ENCODE measurements at regions not wholly inside any gene's neighbourhood (a gene's known extent, or its start where the extent isn't known, plus 50 kb on each side); places are given as distances from the start of the nearest gene placed in this dataset.

DNA sequence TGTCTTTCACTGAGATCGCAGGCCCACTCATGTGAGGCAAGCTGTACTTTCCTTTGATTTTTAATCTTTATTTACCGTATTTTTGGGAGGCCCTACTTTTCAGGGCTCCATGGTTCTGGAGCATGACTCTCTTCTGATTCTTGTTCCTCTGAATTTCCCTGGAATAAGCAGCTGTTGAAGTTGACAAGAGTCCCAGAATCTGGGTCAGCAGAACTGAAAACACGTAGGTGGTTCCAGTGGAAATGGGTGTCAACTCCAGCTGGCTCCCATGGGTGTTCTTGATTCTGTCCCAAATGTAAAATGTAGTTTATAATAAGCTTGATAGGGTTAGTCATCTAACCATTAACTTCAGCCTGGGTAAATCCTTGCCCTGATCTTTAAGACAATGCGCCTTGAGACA is 409.4 kb downstream of the GATA3 start (continued):
- no peak for TF ChIP-seq CSDC2 (CRISPR knock-in tag; IDR thresholded peaks at IDR 0.05)

DNA sequence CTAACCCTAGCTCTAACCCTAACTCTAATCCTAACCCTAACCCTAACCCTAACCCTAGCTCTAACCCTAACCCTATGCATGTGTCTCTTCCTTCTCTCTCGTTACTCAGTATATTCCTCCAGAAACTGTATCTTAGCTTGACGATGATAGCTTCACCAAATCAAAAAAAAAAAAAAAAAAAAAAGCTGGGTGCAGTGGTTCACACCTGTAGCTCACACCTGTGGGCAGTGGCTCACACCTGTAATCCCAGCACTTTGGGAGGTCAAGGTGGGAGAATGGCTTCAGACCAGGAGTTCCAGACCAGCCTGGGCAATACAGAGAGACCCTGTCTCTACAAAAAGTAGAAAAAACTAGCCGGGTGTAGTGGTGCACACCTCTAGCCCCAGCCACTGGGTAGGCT is 414.0 kb downstream of the GATA3 start:
- ATAC-seq: no peak
- TF ChIP-seq ESRRG (CRISPR knock-in tag; IDR thresholded peaks at IDR 0.05) (no peak), ZNF70 (CRISPR knock-in tag; IDR thresholded peaks at IDR 0.05) (no peak), ZFP3 (CRISPR knock-in tag; IDR thresholded peaks at IDR 0.05) (no peak), PPARA (CRISPR knock-in tag; IDR thresholded peaks at IDR 0.05; ENCODE audit: borderline replicate concordance) (no peak), BACH2 (CRISPR knock-in tag; IDR thresholded peaks at IDR 0.05; ENCODE audit: borderline replicate concordance) (no peak), SNAI2 (CRISPR knock-in tag; IDR thresholded peaks at IDR 0.05) (no peak), ISL1 (CRISPR knock-in tag; IDR thresholded peaks at IDR 0.05) (no peak), CSDC2 (CRISPR knock-in tag; IDR thresholded peaks at IDR 0.05) (no peak), CSRNP3 (CRISPR knock-in tag; IDR thresholded peaks at IDR 0.05) (no peak), GLIS3 (CRISPR knock-in tag; IDR thresholded peaks at IDR 0.05) (no peak), ZC3H10 (CRISPR knock-in tag; IDR thresholded peaks at IDR 0.05) (no peak), OSR1 (CRISPR knock-in tag; IDR thresholded peaks at IDR 0.05) (no peak)
- TF ChIP-seq, protein P1, sequence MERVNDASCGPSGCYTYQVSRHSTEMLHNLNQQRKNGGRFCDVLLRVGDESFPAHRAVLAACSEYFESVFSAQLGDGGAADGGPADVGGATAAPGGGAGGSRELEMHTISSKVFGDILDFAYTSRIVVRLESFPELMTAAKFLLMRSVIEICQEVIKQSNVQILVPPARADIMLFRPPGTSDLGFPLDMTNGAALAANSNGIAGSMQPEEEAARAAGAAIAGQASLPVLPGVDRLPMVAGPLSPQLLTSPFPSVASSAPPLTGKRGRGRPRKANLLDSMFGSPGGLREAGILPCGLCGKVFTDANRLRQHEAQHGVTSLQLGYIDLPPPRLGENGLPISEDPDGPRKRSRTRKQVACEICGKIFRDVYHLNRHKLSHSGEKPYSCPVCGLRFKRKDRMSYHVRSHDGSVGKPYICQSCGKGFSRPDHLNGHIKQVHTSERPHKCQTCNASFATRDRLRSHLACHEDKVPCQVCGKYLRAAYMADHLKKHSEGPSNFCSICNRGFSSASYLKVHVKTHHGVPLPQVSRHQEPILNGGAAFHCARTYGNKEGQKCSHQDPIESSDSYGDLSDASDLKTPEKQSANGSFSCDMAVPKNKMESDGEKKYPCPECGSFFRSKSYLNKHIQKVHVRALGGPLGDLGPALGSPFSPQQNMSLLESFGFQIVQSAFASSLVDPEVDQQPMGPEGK (CRISPR knock-in tag; IDR thresholded peaks at IDR 0.05; ENCODE audit: borderline replicate concordance): no peak
- TF ChIP-seq, protein P2, sequence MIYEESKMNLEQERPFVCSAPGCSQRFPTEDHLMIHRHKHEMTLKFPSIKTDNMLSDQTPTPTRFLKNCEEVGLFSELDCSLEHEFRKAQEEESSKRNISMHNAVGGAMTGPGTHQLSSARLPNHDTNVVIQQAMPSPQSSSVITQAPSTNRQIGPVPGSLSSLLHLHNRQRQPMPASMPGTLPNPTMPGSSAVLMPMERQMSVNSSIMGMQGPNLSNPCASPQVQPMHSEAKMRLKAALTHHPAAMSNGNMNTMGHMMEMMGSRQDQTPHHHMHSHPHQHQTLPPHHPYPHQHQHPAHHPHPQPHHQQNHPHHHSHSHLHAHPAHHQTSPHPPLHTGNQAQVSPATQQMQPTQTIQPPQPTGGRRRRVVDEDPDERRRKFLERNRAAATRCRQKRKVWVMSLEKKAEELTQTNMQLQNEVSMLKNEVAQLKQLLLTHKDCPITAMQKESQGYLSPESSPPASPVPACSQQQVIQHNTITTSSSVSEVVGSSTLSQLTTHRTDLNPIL (CRISPR knock-in tag; IDR thresholded peaks at IDR 0.05; ENCODE audit: low read depth): no peak
- TF ChIP-seq, protein P3, sequence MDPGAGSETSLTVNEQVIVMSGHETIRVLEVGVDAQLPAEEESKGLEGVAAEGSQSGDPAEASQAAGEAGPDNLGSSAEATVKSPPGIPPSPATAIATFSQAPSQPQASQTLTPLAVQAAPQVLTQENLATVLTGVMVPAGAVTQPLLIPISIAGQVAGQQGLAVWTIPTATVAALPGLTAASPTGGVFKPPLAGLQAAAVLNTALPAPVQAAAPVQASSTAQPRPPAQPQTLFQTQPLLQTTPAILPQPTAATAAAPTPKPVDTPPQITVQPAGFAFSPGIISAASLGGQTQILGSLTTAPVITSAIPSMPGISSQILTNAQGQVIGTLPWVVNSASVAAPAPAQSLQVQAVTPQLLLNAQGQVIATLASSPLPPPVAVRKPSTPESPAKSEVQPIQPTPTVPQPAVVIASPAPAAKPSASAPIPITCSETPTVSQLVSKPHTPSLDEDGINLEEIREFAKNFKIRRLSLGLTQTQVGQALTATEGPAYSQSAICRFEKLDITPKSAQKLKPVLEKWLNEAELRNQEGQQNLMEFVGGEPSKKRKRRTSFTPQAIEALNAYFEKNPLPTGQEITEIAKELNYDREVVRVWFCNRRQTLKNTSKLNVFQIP (CRISPR knock-in tag; IDR thresholded peaks at IDR 0.05; ENCODE audit: borderline replicate concordance, low read depth): no peak
- TF ChIP-seq, protein P4, sequence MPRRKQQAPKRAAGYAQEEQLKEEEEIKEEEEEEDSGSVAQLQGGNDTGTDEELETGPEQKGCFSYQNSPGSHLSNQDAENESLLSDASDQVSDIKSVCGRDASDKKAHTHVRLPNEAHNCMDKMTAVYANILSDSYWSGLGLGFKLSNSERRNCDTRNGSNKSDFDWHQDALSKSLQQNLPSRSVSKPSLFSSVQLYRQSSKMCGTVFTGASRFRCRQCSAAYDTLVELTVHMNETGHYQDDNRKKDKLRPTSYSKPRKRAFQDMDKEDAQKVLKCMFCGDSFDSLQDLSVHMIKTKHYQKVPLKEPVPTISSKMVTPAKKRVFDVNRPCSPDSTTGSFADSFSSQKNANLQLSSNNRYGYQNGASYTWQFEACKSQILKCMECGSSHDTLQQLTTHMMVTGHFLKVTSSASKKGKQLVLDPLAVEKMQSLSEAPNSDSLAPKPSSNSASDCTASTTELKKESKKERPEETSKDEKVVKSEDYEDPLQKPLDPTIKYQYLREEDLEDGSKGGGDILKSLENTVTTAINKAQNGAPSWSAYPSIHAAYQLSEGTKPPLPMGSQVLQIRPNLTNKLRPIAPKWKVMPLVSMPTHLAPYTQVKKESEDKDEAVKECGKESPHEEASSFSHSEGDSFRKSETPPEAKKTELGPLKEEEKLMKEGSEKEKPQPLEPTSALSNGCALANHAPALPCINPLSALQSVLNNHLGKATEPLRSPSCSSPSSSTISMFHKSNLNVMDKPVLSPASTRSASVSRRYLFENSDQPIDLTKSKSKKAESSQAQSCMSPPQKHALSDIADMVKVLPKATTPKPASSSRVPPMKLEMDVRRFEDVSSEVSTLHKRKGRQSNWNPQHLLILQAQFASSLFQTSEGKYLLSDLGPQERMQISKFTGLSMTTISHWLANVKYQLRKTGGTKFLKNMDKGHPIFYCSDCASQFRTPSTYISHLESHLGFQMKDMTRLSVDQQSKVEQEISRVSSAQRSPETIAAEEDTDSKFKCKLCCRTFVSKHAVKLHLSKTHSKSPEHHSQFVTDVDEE (CRISPR knock-in tag; IDR thresholded peaks at IDR 0.05): no peak

DNA sequence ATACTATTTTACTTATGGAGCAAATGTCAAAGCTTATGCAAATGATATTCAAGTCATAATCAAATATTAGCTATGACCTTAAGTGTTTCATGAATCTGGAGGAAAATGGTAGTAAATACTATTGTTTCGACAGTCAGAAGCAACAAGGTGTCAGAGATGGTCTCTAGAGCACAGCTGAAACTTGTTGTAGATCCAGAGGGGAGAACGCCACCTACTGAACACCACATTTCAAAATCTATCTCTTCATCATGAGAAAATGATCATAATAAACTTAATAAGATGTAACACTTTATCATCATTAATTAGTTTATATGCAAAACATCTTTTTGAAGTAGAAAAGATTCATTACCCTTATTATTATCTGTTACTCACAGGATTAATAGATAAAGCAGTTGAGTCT is 418.7 kb downstream of the GATA3 start:
- TF ChIP-seq PPARA (CRISPR knock-in tag; IDR thresholded peaks at IDR 0.05; ENCODE audit: borderline replicate concordance) (no peak), BACH2 (CRISPR knock-in tag; IDR thresholded peaks at IDR 0.05; ENCODE audit: borderline replicate concordance) (no peak), CSDC2 (CRISPR knock-in tag; IDR thresholded peaks at IDR 0.05) (no peak), ZNF70 (CRISPR knock-in tag; IDR thresholded peaks at IDR 0.05) (no peak), TOX (CRISPR knock-in tag; IDR thresholded peaks at IDR 0.05; ENCODE audit: borderline replicate concordance) (no peak), GLIS3 (CRISPR knock-in tag; IDR thresholded peaks at IDR 0.05) (no peak), ZC3H10 (CRISPR knock-in tag; IDR thresholded peaks at IDR 0.05) (no peak), ZNF565 (CRISPR knock-in tag; conservative IDR thresholded peaks at IDR 0.05; ENCODE audit: low read depth) (no peak), ZFP30 (CRISPR knock-in tag; IDR thresholded peaks at IDR 0.05) (no peak), ZFP3 (CRISPR knock-in tag; IDR thresholded peaks at IDR 0.05) (no peak)
- TF ChIP-seq, protein P4 (CRISPR knock-in tag; IDR thresholded peaks at IDR 0.05): no peak
- TF ChIP-seq, protein P3 (CRISPR knock-in tag; IDR thresholded peaks at IDR 0.05; ENCODE audit: borderline replicate concordance, low read depth): no peak
- TF ChIP-seq, protein P1 (CRISPR knock-in tag; IDR thresholded peaks at IDR 0.05; ENCODE audit: borderline replicate concordance): no peak

More for the DNA sequence above, 418.7 kb downstream of the GATA3 start:
- no peak for ATAC-seq
